HAP-1 (cell line): ENCODE measurements at regions not wholly inside any gene's neighbourhood (a gene's known extent, or its start where the extent isn't known, plus 50 kb on each side); places are given as distances from the start of the nearest gene placed in this dataset.
"Not testable (repeated sequence)": the region's sequence is repeated elsewhere in the genome, so short reads cannot be mapped to it uniquely, and the experiment has no call there.

Experiments
- DNase-seq, 2 experiments: peaks; one replicate each; pipeline ENCODE4 v3.0.0-alpha.2; 2016 to 2020; ENCODE audit warnings: low spot score in 2 of 2
- H3K27me3 ChIP-seq: fragments of 250-450 bp; sonication (Bioruptor Pico); 2 replicates; pipeline ENCODE4 v1.5.1; 2020; ENCODE audit warnings: low read depth, mild to moderate bottlenecking, moderate library complexity
- H3K36me3 ChIP-seq: fragments of 250-450 bp; sonication (Bioruptor Pico); replicated peaks from 2 replicates; pipeline ENCODE4 v1.5.1; 2020; ENCODE audit warnings: mild to moderate bottlenecking
- H3K4me1 ChIP-seq: fragments of 250-450 bp; sonication (Bioruptor Pico); 2 replicates; pipeline ENCODE4 v1.5.1; 2020; ENCODE audit warnings: mild to moderate bottlenecking
- H3K4me3 ChIP-seq: fragments of 250-450 bp; sonication (Bioruptor Pico); 2 replicates; pipeline ENCODE4 v1.5.1; 2020; ENCODE audit warnings: mild to moderate bottlenecking, moderate library complexity
- H3K9me3 ChIP-seq: fragments of 250-450 bp; sonication (Bioruptor Pico); 2 replicates; pipeline ENCODE4 v1.5.1; 2020; ENCODE audit warnings: mild to moderate bottlenecking, moderate library complexity
- in situ Hi-C: fragments of 300-500 bp; cut with MboI; formaldehyde crosslinking; loops from 3 replicates; pipeline ENCODE4 v1.14.3; 2020; ENCODE audit warnings: low sequenced_read_pairs, inconsistent platforms, mixed read lengths

- in situ Hi-C loops = no loop called here
- Histone ChIP-seq H3K4me3 (no peak overlapping the region), H3K36me3 (no peaks in the 10 kb centered on the region), H3K9me3 (no peaks in the 10 kb centered on the region), H3K27me3 (no peaks in the 10 kb centered on the region), H3K4me1 (peaks cover 4% of the 10 kb centered on the region; the same call in 1 of the 2 replicates)
- DNase-seq = no peak
These were observed 77.4 kb upstream of the SULF2 start for GRCh38 chr20:47862574-47863240.

- no peak for DNase-seq
- in situ Hi-C loops = no loop called here
- no peak overlapping the region for H3K4me3 ChIP-seq
These were observed 75.8 kb upstream of the SULF2 start for GRCh38 chr20:47861116-47861515.

DNA sequence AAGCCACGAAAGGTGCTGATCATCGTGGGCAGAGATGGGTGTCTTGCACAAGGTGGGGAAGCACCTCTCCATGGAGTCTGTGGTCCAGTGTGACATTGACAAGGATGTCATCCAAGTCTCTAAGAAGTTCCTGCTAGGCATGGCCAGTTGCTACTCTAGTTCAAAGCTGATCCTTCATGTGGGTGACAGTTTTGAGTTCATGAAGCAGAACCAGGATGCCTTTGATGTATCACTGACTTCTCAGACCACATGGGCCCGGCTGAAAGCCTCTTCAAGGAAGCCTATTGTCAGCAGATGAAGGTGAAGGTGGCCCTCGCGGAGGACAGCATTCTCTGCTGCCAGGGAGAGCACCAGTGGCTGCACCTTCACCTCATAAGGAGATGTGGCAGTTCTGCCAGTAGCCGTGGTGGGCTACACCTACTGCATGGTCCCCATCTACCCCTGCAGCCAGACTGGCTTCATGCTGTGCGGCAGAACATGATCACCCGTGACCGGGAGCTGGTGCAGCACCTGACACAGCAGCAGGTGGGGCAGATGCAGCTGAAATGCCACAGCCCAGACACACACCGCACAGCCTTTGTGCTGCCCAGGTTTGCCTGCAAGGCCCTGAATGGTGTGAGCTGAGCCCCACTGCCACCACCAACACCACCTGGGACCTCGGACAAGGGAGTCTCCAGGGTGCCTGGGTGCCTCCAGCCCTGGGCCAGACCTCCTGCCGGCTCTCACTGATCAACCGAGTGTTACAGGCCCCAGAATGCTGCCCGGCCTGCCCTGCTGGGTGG is 75.0 kb upstream of the SULF2 start:
- Histone ChIP-seq H3K27me3 (no peaks in the 10 kb centered on the region), H3K4me3 (no peak overlapping the region), H3K9me3 (no peaks in the 10 kb centered on the region), H3K36me3 (no peaks in the 10 kb centered on the region), H3K4me1 (peaks cover 11% of the 10 kb centered on the region)
- in situ Hi-C loops = no loop called here
- DNase-seq = no peak

More at GRCh38 chr20:47861116-47861515, 75.8 kb upstream of the SULF2 start:
- Histone ChIP-seq H3K36me3 (no peaks in the 10 kb centered on the region), H3K4me1 (peaks cover 11% of the 10 kb centered on the region), H3K27me3 (no peaks in the 10 kb centered on the region), H3K9me3 (no peaks in the 10 kb centered on the region)

- DNase-seq = no peak
- no peaks in the 10 kb centered on the region for H3K36me3 ChIP-seq
- H3K4me3 ChIP-seq = no peak overlapping the region
- no peaks in the 10 kb centered on the region for H3K9me3 ChIP-seq
- in situ Hi-C loops = no loop called here
- peaks cover 11% of the 10 kb centered on the region for H3K4me1 ChIP-seq
- no peaks in the 10 kb centered on the region for H3K27me3 ChIP-seq
These were observed 74.0 kb upstream of the SULF2 start for GRCh38 chr20:47859278-47859677.

GRCh38 chr20:47857569-47858464 is 72.5 kb upstream of the SULF2 start:
- peak; percentile 32 to 62 for DNase-seq
- Histone ChIP-seq H3K9me3 (no peaks in the 10 kb centered on the region), H3K4me3 (no peak overlapping the region), H3K36me3 (no peaks in the 10 kb centered on the region), H3K27me3 (no peaks in the 10 kb centered on the region), H3K4me1 (peaks cover 11% of the 10 kb centered on the region)
- in situ Hi-C loops = no loop called here

DNA sequence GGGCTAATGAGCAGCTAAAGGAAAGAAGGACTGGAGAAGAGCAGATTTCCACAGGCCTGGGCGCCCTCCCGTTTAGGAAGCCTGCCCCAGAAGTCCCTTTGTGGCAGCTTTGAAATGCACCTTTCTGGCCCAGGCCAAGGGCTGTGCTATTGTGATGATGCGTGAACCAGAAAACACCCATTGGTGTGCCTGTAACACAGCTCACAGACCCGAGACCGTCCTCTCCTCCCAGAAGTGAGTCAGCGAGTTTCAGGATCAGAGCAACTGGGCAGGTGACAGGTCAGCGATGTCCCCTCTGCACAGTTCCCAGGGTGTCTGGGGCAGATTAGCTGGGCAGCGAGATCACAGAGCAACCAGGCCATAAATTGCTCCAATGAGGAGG is 71.9 kb upstream of the SULF2 start:
- in situ Hi-C loops = no loop called here
- H3K36me3 ChIP-seq = no peaks in the 10 kb centered on the region
- DNase-seq = no peak
- no peaks in the 10 kb centered on the region for H3K27me3 ChIP-seq
- no peaks in the 10 kb centered on the region for H3K9me3 ChIP-seq
- H3K4me3 ChIP-seq = no peak overlapping the region
- H3K4me1 ChIP-seq = peaks cover 11% of the 10 kb centered on the region

DNA sequence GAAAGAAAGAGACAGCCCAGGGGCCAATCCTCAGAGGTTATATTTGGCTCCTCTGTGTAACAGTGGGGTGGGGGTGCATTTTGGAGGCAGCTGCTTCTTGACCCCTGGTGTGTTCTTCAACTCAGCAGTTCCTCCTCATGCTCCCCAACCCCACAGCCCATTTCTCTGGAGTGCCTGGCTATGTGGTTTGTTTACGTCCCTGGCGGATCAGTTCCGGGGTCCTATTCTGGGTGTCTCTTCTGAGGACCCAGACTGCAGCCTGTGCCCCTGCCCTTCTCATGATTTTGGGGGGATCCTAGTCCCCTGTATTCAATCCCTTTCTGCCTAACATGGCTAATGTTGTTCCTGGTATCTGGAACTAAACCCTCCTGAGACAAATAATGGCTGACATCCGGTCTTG is 70.5 kb upstream of the SULF2 start:
- no peaks in the 10 kb centered on the region for H3K9me3 ChIP-seq
- H3K4me1 ChIP-seq = peaks cover 11% of the 10 kb centered on the region
- H3K27me3 ChIP-seq = no peaks in the 10 kb centered on the region
- H3K36me3 ChIP-seq = no peaks in the 10 kb centered on the region
- no peak overlapping the region for H3K4me3 ChIP-seq
- in situ Hi-C loops = no loop called here
- DNase-seq = no peak

DNA sequence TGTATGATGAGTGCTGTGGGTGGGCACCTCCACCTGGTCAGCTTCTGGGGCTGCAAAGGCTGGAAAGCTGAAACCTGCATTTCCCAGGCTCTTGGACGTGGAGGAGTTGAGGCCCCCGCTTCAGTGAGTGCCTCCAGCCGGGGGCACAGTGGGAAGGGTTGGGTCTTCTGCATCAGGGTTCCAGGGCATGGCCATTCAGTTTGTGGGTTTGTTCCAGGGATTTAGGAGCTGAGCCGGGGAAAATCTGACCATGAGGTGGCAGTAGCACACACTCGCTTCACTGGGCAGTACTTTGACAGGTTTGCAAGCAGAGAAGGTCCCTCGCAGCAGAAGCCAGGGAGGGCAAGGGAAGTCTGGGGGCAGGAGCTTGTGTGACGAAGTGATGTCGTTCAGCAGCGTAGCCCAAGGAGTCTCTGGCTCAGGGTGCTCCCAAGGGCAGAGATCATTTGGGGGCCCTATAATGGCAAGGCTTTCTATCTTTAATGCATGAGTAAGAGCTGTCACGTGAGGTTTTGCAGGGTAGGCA is 69.5 kb upstream of the SULF2 start:
- Histone ChIP-seq H3K36me3 (no peaks in the 10 kb centered on the region), H3K27me3 (no peaks in the 10 kb centered on the region), H3K4me1 (peaks cover 11% of the 10 kb centered on the region), H3K9me3 (no peaks in the 10 kb centered on the region), H3K4me3 (no peak overlapping the region)
- peak; percentile 40 to 77 for DNase-seq
- in situ Hi-C loops = no loop called here

DNA sequence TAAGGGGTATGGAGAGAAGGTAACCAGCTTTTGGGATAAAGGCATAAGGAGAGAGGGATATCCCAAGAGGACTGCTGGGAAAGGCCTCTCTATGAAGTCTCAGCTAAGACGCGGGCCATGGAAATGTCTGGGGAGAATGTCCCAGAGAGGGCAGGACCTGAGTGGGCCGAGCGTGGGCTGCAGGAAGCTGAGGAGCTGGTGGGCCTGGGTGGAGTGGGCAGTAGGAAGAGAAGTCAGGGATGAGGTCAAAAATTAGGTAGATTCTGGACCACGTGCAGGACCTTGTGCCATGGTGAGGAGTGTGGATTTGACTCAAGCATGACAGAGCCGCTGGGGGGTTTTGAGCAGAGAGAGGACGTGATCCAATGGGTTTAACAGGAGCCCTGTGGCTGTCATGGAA is 66.5 kb upstream of the SULF2 start:
- Histone ChIP-seq H3K36me3 (no peaks in the 10 kb centered on the region), H3K4me3 (no peak overlapping the region), H3K4me1 (no peaks in the 10 kb centered on the region), H3K9me3 (no peaks in the 10 kb centered on the region), H3K27me3 (no peaks in the 10 kb centered on the region)
- in situ Hi-C loops = no loop called here
- DNase-seq = no peak

GRCh38 chr20:47850146-47850545 is 64.9 kb upstream of the SULF2 start:
- H3K4me1 ChIP-seq = no peaks in the 10 kb centered on the region
- in situ Hi-C loops = no loop called here
- no peaks in the 10 kb centered on the region for H3K9me3 ChIP-seq
- no peaks in the 10 kb centered on the region for H3K36me3 ChIP-seq
- DNase-seq = no peak
- H3K4me3 ChIP-seq = no peak overlapping the region
- no peaks in the 10 kb centered on the region for H3K27me3 ChIP-seq

GRCh38 chr20:47849596-47849995 is 64.3 kb upstream of the SULF2 start:
- Histone ChIP-seq H3K4me3 (no peak overlapping the region), H3K36me3 (no peaks in the 10 kb centered on the region), H3K4me1 (no peaks in the 10 kb centered on the region), H3K9me3 (no peaks in the 10 kb centered on the region), H3K27me3 (no peaks in the 10 kb centered on the region)
- no peak for DNase-seq
- in situ Hi-C loops = no loop called here

DNA sequence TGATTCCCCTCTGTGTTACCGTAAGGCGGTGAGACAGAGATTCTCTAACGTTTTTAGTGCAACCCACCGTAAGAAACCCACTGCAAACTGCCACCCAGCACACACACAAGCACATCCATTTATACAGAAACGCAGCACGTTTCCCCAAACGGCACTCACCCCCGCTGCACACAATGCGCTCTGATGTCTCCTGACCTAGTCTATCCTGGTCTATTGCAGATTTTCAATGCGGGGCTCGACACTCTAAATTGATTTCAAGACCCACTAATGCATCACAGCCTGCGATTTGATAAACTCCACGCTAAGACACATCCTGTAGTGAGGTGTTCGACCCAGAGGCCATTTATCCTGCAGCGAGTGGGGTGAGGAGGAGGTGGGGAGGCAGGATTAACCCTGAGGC is 63.7 kb upstream of the SULF2 start:
- in situ Hi-C loops = no loop called here
- Histone ChIP-seq H3K27me3 (no peaks in the 10 kb centered on the region), H3K4me3 (no peak overlapping the region), H3K9me3 (no peaks in the 10 kb centered on the region), H3K4me1 (no peaks in the 10 kb centered on the region), H3K36me3 (no peaks in the 10 kb centered on the region)
- DNase-seq = no peak

DNA sequence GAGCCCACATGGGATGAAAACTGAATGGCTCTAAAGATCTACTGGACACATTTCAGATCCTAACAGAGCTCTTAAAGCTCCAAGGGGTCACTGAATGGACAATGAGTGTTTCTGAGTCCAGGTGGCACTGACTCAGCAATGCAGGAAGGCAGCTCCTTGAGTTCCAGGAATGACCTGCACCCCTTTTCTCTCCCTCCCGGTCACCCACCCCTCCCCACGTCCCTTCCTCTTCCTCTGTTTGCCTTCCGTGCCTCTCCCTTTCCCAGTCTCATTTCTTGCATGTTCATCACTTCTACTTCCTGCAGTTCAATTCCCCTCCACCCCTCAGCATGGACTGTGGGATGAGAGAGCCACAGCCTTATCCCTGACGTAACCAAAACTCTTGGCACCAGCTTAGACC is 63.3 kb upstream of the SULF2 start:
- H3K9me3 ChIP-seq, H3K36me3 ChIP-seq, in situ Hi-C loops, DNase-seq, H3K27me3 ChIP-seq, H3K4me1 ChIP-seq, H3K4me3 ChIP-seq: not testable (repeated sequence)
